SH-SY5Y (cell line): ENCODE measurements at regions not wholly inside any gene's neighbourhood (a gene's known extent, or its start where the extent isn't known, plus 50 kb on each side); places are given as distances from the start of the nearest gene placed in this dataset.

ENCODE experiments used
- GATA2 ChIP-seq: IDR thresholded peaks from 2 replicates; pipeline ENCODE4 v1.6.1; 2011; ENCODE audit warnings: mild to moderate bottlenecking, low read depth, low read length
- GATA3 ChIP-seq: IDR thresholded peaks from 2 replicates; pipeline ENCODE4 v1.6.1; 2011; ENCODE audit warnings: low read depth, mild to moderate bottlenecking, low read length, moderate library complexity

GRCh38 chr10:129279446-129280154 lies 187.4 kb upstream of the MGMT start:
- TF ChIP-seq GATA3 = no peak
- no peak for TF ChIP-seq GATA2
